ENCODE measurements at regions not wholly inside any gene's neighbourhood (a gene's known extent, or its start where the extent isn't known, plus 50 kb on each side); places are given as distances from the start of the nearest gene placed in this dataset.
A peak's percentile ranks its signal among the peaks of the same experiment; 100 is the strongest.
"Not testable (repeated sequence)": the region's sequence is repeated elsewhere in the genome, so short reads cannot be mapped to it uniquely, and the experiment has no call there.

GRCh38 chr2:63696496-63696895 lies 107.7 kb downstream of the MDH1 start:
- DNase-seq, result no peak

DNA sequence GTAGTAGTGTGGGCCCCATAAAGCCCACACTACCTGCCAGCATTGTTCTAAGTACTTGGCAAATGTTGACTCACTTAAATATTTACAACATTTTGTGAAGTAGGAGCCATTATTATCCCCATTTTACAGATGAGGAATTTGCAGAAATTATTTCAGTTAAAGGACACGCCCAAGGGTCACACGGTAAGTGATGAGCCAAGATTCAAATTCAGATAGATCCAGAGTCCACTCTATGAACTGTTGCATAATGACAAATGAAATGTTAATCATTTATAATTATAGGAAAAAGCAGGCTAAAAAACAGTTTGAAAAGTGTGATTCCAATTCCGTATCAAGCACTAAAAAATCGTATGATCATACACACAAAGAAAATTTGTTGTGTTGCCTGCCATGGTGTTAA lies 108.4 kb downstream of the MDH1 start:
- DNase-seq, result no peak

DNA sequence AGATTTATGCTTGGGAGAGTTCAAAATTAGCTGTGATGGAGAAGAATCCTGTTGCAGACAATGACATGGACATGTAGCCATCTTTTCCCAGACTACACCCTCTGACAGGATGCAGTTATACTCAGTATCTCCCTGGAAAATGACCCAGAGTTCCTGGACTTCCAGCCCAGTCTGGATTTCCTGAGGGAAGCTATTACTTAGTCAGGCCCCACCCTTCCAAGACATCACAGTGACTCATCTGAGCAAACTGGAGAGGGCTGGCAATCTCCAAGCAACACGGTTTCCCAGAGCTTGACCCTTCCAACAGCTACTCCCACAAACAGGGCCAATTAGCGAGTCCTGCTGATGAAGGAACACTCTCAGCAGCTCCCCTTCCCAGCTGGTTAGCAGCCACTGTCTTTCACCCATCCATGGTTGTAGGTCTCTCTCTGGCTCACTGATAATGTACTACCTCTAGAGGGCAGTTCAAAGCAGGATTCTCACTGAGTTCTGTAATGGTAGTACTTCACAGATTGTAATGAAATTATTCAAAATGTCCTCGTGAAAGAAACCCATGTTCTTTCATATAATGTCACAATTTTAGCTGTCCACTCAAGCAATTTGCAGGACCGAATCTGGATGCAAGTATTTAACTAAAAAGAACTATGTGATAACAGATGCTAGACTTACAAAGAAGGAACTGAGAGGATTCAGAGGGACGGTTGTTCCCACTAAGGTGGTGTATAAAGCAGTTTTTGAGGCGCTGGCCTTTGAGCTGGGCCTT lies 110.2 kb downstream of the MDH1 start:
- peak; percentile 11 for DNase-seq

- no peak for DNase-seq
Measured at GRCh38 chr2:63699549-63699839, 110.7 kb downstream of the MDH1 start.

DNA sequence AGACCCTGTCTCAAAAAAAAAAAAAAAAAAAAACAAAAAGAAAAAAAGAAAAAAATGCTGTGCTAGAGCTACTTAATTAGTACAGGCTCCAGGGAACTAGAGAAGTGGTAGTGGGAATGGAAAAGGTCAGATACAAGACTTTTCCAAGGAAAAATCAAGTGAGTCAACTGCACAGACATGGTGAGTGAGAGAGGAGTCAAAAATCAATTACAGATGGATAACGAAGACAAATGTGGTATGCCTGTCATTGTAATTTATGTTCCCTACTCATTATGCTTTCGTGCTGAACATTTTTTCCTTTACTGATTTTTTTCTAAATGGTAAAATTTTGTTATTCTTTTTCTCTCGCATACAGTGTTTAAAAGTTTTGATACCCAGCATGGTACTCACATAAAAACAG lies 111.5 kb downstream of the MDH1 start:
- DNase-seq, result no peak

- DNase-seq, result no peak
Measured at GRCh38 chr2:63701406-63701805, 112.6 kb downstream of the MDH1 start.

- DNase-seq, result not testable (repeated sequence)
Measured at GRCh38 chr2:63706084-63706483, 117.3 kb downstream of the MDH1 start.

GRCh38 chr2:63710732-63711131 lies 122.0 kb downstream of the MDH1 start:
- no peak for DNase-seq

DNA sequence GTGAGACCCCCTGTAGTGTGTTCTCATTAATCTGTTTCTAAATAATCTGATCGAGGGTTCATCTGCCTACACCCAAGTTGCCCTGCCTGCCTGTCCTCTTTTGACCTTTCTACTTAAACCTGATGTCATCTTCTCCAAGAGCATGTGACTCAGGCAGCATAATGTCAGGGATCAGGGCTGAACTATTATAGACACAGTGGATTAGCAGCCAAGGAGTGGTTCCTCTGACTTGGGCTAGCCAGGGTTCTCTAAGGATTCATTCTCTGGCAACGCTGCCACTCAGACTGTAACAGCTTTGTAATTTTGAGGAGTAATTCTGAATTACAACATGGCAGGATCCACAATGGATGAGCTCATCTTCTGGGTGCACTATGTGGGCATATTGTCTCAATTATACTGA lies 124.0 kb downstream of the MDH1 start:
- DNase-seq, result no peak

DNA sequence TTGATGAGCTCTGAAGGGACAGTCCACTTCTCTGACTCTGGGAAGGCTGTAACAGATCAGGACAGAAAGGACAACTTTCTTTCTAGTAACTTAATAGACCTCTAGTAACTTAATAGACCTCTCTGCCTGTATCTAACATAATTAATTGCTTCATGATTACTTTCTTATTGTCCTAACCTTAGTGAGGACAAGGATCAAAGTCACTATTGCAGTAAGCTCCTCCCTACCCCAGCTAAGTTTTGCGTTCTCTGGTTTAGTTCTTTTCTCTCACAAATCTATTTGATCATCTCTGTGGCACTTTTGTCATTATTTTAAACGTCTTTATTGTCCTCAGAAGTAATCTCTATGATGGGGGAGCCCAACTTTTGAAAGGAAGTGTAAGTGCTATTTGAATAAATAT lies 125.5 kb upstream of the UGP2 start:
- no peak for DNase-seq

DNA sequence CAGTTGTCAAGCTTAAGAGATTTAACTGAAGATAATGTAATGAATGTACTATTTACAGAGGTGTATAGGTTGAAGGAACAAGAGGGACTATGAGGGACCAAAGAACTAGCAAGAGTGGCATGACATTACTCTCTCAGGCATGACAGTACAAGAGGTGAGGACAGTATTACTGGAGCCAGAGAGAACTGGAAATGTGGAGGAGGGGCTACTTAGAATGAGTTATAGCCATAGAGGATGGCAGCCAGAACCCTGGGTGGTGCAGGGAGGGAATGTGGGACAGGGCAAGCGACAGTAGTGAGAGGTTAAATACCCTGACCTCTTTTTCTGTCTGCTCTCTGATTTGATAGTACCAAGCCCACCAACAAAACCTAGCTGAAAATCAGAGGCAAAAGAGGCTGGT lies 122.6 kb upstream of the UGP2 start:
- DNase-seq, result no peak

- DNase-seq, result no peak
Measured at GRCh38 chr2:63721082-63721424, 120.6 kb upstream of the UGP2 start.

DNA sequence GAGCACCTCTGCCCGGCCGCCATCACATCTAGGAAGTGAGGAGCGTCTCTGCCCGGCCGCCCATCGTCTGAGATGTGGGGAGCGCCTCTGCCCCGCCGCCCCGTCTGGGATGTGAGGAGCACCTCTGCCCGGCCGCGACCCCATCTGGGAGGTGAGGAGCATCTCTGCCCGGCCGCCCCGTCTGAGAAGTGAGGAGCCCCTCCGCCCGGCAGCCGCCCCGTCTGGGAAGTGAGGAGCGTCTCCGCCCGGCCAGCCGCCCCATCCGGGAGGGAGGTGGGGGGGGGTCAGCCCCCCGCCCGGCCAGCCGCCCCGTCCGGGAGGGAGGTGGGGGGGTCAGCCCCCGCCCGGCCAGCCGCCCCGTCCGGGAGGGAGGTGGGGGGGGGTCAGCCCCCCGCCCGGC lies 119.4 kb upstream of the UGP2 start:
- DNase-seq, result not testable (repeated sequence)

DNA sequence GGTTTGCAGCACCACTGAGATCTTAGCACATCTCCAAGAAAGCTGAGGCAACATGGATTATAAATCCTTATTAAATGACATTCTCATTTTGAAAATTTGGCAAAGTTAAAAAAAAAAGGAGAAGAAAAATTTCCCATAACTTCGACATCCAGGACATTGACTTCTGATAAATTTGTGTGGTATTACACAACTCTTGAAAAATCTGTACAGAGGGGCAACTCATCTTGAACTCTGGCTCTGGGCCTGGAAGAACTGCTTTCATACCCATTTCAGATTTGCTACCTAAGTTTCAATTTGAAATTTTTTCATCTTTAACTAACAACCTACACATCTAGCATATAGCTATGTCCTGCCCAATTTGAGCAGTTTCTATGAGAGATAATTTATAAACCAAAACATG lies 118.0 kb upstream of the UGP2 start:
- no peak for DNase-seq

DNA sequence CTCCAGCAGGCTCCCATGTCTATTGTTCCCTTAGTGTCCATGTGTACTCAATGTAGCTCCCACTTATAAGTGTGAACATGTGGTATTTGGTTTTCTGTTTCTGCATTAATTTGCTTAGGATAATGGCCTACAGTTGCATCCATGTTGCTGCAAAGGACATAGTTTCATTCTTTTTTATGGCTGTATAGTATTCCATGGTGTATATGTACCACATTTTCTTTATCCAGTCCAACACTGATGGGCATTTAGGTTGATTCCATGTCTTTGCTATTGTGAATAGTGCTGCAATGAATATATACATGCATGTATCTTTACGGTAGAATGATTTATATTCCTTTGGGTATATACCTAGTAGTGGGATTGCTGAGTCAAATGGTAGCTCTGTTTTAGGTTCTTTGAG lies 116.5 kb upstream of the UGP2 start:
- not testable (repeated sequence) for DNase-seq

GRCh38 chr2:63729362-63729761 lies 112.3 kb upstream of the UGP2 start:
- no peak for DNase-seq

- DNase-seq, result no peak
Measured at GRCh38 chr2:63729831-63730230, 111.9 kb upstream of the UGP2 start.

DNA sequence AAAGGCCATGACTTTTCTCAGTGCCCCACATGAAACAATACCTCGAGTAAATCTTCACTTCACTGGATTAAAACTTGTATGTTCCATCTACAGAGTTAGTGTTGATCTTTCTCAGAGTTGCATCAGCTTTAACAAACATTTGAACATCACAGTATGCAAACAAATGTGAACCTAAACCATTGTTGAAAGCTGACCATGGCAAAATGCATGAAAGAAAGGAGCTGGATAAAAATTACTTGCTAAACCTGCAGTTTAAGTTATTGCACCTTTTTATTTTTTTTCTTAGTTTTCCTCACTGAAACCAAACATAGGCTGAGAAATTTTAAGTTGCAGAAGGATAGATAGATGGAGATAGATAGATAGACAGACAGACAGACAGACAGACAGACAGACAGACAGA lies 107.2 kb upstream of the UGP2 start:
- no peak for DNase-seq

- no peak for DNase-seq
Measured at GRCh38 chr2:63735263-63735662, 106.4 kb upstream of the UGP2 start.

- DNase-seq, result no peak
Measured at GRCh38 chr2:63735931-63736330, 105.8 kb upstream of the UGP2 start.

DNA sequence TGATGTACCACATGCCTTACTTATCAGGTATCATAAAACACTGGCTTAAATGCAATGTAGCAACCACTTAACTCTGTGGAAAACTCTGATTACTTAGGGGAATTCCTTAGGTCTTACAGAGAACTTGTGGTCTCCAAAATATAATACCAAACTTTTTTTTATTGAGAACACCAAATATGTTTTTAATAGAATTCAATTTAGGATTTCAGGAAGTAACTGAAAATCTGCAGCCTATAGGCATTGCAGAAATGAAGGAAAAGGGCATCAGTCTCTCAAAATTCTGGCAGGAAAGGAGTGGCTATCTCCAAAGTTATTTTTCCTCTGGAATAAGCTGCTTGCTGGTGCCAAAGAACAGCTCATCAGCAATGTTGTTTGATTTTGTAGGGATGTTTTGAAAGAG lies 105.3 kb upstream of the UGP2 start:
- DNase-seq, result no peak

DNA sequence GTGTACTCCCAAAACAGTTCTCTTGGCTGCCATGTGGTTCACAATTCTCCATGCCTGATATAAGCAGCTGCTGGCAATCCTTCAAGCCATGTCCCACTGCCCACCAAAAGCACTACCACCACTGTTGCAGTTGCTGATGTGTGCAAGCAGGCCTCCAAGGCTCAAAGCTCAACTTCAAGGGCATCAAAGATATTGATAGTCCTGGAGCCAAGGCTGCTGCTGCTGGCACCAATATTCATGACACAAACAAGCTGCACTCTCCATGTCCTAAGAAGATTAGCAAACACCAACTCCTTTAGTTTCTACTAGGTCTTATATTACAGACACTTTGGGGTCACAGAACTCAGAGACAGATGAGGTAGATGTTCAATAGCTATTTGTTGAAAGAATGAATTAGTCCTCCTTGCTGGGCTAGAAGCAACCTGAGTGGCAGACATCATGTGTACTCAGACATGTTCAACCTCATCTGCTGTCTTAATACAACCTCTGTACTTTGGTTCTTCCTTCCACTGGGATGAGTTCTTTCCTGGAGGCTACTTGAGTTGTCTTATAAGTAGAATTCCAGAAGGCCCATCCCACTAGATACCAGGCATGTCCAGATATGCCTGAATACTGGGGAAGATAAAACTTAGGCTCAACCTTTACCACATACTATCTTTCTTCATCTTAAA lies 104.5 kb upstream of the UGP2 start:
- DNase-seq, result no peak

GRCh38 chr2:63738019-63738418 lies 103.7 kb upstream of the UGP2 start:
- DNase-seq, result no peak

DNA sequence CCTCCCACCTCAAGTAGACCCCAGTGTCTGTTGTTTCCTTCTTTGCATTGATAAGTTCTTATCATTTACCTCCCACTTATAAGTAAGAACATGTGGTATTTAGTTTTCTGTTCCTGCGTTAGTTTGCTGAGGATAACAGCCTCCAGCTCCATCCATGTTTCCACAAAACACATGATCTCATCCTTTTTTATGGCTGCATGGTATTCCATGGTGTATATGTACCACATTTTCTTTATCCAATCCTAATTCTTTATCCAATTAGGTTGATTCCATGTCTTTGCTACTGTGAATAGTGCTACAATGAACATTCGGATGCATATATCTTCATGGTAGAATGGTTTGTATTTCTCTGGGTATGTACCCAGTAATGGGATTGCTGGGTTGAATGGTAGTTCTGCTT lies 102.5 kb upstream of the UGP2 start:
- DNase-seq, result not testable (repeated sequence)

DNA sequence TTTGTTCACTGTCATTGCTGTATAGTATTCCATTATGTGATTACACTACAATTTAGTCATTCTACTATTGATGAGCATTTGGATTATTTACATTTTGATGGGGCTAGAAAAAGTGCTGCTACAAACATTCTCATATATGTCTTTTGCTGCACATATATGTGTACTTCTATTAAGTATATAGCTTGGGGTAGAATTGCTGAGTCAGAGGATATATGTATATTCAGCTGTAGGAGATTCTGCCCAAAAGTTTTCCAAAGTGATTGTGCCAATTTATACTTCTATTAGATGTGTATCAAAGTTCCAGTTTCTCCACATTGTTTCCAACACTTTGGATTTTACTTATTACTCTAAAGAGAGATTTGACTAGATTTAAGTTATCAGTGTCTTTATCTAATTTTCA lies 101.7 kb upstream of the UGP2 start:
- no peak for DNase-seq

Measured in GF-D8 (cell line).